ENCODE measurements at regions not wholly inside any gene's neighbourhood (a gene's known extent, or its start where the extent isn't known, plus 50 kb on each side); places are given as distances from the start of the nearest gene placed in this dataset.

DNA sequence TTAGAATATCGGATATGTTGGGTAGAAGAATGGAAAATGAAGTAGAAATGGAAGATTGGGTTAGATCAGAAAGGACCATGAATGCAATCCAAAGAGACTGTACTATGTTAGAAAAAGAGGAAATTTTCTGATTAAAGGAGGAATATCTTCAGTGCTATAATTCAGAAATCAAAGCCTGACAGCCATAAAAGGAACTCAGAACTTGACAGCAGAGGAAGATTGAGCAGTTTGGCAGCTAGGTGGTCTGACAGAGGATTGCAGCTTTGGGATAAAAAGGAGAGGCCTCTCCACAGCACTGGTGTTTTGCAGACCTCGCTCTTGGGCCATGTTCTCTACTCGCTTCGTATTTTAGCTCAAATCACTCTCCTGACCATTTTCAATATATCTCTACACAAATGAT, 354.8 kb upstream of the SOX5 start:
- TF ChIP-seq, protein P1, sequence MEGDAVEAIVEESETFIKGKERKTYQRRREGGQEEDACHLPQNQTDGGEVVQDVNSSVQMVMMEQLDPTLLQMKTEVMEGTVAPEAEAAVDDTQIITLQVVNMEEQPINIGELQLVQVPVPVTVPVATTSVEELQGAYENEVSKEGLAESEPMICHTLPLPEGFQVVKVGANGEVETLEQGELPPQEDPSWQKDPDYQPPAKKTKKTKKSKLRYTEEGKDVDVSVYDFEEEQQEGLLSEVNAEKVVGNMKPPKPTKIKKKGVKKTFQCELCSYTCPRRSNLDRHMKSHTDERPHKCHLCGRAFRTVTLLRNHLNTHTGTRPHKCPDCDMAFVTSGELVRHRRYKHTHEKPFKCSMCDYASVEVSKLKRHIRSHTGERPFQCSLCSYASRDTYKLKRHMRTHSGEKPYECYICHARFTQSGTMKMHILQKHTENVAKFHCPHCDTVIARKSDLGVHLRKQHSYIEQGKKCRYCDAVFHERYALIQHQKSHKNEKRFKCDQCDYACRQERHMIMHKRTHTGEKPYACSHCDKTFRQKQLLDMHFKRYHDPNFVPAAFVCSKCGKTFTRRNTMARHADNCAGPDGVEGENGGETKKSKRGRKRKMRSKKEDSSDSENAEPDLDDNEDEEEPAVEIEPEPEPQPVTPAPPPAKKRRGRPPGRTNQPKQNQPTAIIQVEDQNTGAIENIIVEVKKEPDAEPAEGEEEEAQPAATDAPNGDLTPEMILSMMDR (conservative IDR thresholded peaks at IDR 0.05; ENCODE audit: low read length): no peak
- no peak overlapping the region for H3K4me3 ChIP-seq (ENCODE audit: low read length)
- DNase-seq (ENCODE audit: low read depth): no peak

DNA sequence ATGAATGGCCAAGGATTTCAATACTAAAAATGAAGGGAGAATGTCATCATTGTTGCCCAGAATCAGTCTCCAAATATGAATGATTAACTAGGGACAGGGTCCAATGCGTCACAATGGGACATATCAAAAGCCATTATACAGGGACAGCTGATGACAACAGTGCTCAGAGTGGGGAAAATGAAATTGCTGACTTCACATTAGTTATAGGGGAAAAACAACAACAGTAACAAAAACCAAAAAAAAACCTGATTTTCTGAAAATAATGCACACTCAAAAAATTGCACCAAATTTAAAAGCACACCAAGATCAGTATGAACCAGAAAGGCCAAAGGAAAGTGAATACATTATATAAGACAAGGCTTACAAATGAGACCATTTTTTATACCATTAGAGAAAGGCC, 353.2 kb upstream of the SOX5 start:
- TF ChIP-seq, protein P1 (conservative IDR thresholded peaks at IDR 0.05; ENCODE audit: low read length): no peak
- H3K4me3 ChIP-seq (ENCODE audit: low read length): no peak overlapping the region
- DNase-seq (ENCODE audit: low read depth): no peak

DNA sequence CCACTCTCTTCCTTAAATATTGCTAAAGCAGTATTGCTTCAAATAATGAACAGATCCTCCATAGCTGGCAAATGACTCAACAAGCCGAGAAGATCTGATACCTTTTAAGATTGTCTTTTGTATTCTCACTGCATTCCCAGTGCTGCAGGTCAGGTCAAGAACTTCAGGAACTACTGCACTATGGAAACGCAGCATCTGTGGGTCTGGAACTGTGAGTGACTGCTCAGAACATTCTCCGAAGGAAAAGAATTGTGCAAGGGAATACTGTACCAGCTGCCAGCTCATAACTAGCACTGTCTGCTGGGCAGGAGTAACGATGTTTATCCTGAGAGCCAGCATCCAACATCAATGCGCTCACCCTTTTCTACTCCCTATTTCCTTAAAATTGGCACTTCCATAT, 348.0 kb upstream of the SOX5 start:
- no peak overlapping the region for H3K4me3 ChIP-seq (ENCODE audit: low read length)
- DNase-seq (ENCODE audit: low read depth): no peak
- TF ChIP-seq, protein P1 (conservative IDR thresholded peaks at IDR 0.05; ENCODE audit: low read length): no peak

DNA sequence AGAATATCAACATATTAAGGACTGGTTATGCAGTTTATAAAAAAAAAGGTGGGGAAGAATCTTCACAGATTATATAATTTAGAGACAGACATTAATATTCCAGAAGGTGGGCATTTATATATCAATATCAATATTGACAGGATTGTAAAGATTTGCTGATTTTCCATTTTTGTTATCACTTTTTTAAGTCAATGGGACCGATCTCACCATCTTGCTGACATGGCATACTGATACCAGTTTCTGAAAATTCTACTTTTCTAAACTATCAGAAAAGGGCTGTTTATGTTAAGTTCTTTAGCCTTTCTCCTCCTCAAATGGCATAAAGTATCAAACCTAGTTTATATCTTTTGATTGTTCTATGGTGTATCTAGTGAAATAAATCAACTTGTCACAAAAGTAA, 344.1 kb upstream of the SOX5 start:
- TF ChIP-seq, protein P1 (conservative IDR thresholded peaks at IDR 0.05; ENCODE audit: low read length): no peak
- H3K4me3 ChIP-seq (ENCODE audit: low read length): no peak overlapping the region
- no peak for DNase-seq (ENCODE audit: low read depth)

DNA sequence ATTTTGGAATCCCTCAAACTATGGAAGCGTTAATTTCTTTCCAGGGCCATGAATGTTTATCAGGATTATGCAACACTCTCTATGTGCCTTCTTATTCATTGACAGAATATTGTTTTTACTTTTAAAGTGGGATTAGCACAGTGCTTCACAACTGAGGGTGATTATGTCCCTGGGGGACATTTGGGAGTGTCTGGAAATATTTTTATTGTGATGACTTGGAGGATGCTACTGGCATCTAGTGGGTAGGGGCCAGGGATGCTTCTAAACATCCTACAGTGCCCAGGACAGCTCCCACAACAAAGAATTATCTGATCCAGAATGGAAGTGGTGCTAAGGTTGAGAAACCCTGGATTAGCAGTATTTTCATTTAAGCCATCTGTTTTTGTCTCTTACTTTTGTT, 338.5 kb upstream of the SOX5 start:
- H3K4me3 ChIP-seq (ENCODE audit: low read length): no peak overlapping the region
- no peak for DNase-seq (ENCODE audit: low read depth)
- TF ChIP-seq, protein P1 (conservative IDR thresholded peaks at IDR 0.05; ENCODE audit: low read length): no peak

DNA sequence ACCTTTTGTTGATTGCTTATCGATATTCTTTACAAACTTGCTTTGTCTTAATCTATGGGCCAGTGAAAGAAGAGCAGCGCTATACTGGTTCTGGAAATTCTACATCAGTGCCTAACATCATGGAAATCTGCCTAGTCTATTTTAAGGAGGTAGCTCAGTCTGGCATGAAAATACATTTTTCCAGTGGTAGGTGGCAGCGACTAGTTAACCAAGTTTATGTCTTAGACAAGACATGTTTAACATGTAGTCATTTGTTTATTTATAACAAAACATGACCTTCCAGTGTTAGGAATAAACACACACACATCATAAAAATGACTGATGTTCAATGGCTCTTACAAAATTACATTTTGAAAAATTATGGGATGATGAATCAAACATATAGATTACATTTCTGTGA, 336.0 kb upstream of the SOX5 start:
- H3K4me3 ChIP-seq (ENCODE audit: low read length): no peak overlapping the region
- TF ChIP-seq, protein P1 (conservative IDR thresholded peaks at IDR 0.05; ENCODE audit: low read length): no peak
- DNase-seq (ENCODE audit: low read depth): no peak

DNA sequence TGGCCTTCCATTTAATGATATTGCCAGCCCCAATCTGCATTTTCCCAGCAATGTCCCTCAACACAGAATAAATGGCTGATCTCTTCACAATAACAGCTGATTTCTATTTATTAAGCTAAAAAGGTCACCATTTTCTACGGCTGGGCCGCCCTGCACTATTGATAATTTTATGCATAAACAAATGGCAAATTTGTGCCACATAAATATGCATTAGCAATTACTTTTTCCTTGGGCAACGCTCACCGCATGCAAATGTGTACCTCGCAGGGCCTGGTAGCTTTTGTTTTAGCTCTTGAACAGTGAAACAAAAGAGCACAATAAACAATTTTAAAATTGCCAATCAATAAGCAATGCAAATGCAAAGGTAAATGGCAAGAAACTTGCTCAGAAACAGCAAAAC, 331.9 kb upstream of the SOX5 start:
- no peak overlapping the region for H3K4me3 ChIP-seq (ENCODE audit: low read length)
- no peak for DNase-seq (ENCODE audit: low read depth)
- TF ChIP-seq, protein P1 (conservative IDR thresholded peaks at IDR 0.05; ENCODE audit: low read length): no peak

All from AG10803 (cell line).